Suprapubic skin (tissue), 4 donors: ENCODE measurements at regions not wholly inside any gene's neighbourhood (a gene's known extent, or its start where the extent isn't known, plus 50 kb on each side); places are given as distances from the start of the nearest gene placed in this dataset.

Source experiments
- CTCF ChIP-seq, 2 donors: fragments of 200-600 bp in 1 of 2; fragments of 450-650 bp in 1 of 2; sonication (generic) in 1 of 2; IDR thresholded peaks; one replicate each; pipeline ENCODE4 v1.5.1; 2016 to 2019; ENCODE audit warnings: antibody characterized with exemption in 2 of 2, mild to moderate bottlenecking in 1 of 2, moderate library complexity in 1 of 2
- EP300 ChIP-seq: sonication (generic); formaldehyde crosslinking; IDR thresholded peaks from one replicate; pipeline ENCODE4 v1.6.1; 2017; ENCODE audit warnings: antibody characterized with exemption
- POLR2A ChIP-seq, 2 donors: fragments of 450-650 bp; IDR thresholded peaks; one replicate each; pipeline ENCODE4 v1.6.1; 2017; ENCODE audit warnings: antibody characterized with exemption in 2 of 2, mild to moderate bottlenecking in 2 of 2, moderate library complexity in 2 of 2
- POLR2AphosphoS5 ChIP-seq, 3 donors: sonication (generic); formaldehyde crosslinking; IDR thresholded peaks; one replicate each; pipeline ENCODE4 v1.6.1; 2017; ENCODE audit warnings: antibody characterized with exemption in 3 of 3

- TF ChIP-seq CTCF (IDR thresholded peaks at IDR 0.05) (no peak), EP300 (no peak), POLR2AphosphoS5 (IDR thresholded peaks at IDR 0.05) (no peak), POLR2A (IDR thresholded peaks at IDR 0.05) (no peak)
These were observed 552.6 kb downstream of the MRPL39 start for GRCh38 chr21:25054689-25055088.
